DMS153 treated with DMSO at 0.1 percent for 48 hours (cell line): ENCODE measurements at regions not wholly inside any gene's neighbourhood (a gene's known extent, or its start where the extent isn't known, plus 50 kb on each side); places are given as distances from the start of the nearest gene placed in this dataset.
"Not testable (repeated sequence)": the region's sequence is repeated elsewhere in the genome, so short reads cannot be mapped to it uniquely, and the experiment has no call there.

Source experiments
- DNase-seq: peaks from one replicate; lab custom pipeline; 2025; ENCODE audit not compliant: unreplicated experiment; lab: John Stamatoyannopoulos, UW

- DNase-seq = not testable (repeated sequence)
Measured at GRCh38 chrX:131885042-131885441, 138.1 kb upstream of the STK26 start.

GRCh38 chrX:131893857-131894256, 129.2 kb upstream of the STK26 start:
- not testable (repeated sequence) for DNase-seq

GRCh38 chrX:131894995-131895394, 128.1 kb upstream of the STK26 start:
- DNase-seq = no peak

- no peak for DNase-seq
Measured at GRCh38 chrX:131895807-131896206, 127.3 kb upstream of the STK26 start.

GRCh38 chrX:131901546-131901945, 121.6 kb upstream of the STK26 start:
- DNase-seq = no peak

GRCh38 chrX:131907488-131908314, 115.4 kb upstream of the STK26 start:
- no peak for DNase-seq

- no peak for DNase-seq
Measured at GRCh38 chrX:131910586-131910985, 112.5 kb upstream of the STK26 start.

- no peak for DNase-seq
Measured at GRCh38 chrX:131915488-131915887, 107.6 kb upstream of the STK26 start.

GRCh38 chrX:131917588-131917987, 105.5 kb upstream of the STK26 start:
- no peak for DNase-seq

- DNase-seq = no peak
Measured at GRCh38 chrX:131918839-131919238, 104.3 kb upstream of the STK26 start.

- DNase-seq = no peak
Measured at GRCh38 chrX:131923614-131924250, 99.4 kb upstream of the STK26 start.

GRCh38 chrX:131938749-131939148, 84.4 kb upstream of the STK26 start:
- DNase-seq = no peak

- no peak for DNase-seq
Measured at GRCh38 chrX:131942034-131942433, 81.1 kb upstream of the STK26 start.

GRCh38 chrX:131944936-131945902, 77.9 kb upstream of the STK26 start:
- DNase-seq = no peak

GRCh38 chrX:131951166-131951565, 71.9 kb upstream of the STK26 start:
- no peak for DNase-seq

GRCh38 chrX:131955099-131955777, 67.9 kb upstream of the STK26 start:
- DNase-seq = no peak

- DNase-seq = no peak
Measured at GRCh38 chrX:131958724-131959123, 64.4 kb upstream of the STK26 start.

- DNase-seq = no peak
Measured at GRCh38 chrX:131970347-131970746, 52.8 kb upstream of the STK26 start.
